ENCODE measurements at regions not wholly inside any gene's neighbourhood (a gene's known extent, or its start where the extent isn't known, plus 50 kb on each side); places are given as distances from the start of the nearest gene placed in this dataset.

GRCh38 chr22:19635644-19636043 lies 78.7 kb upstream of the SEPTIN5 start:
- Histone ChIP-seq H3K79me2 (ENCODE audit: insufficient read depth, low read length) (no peaks in the 10 kb centered on the region), H3K4me2 (ENCODE audit: low read length) (no peak overlapping the region), H3K27ac (ENCODE audit: low read depth, low read length) (no peak overlapping the region), H4K20me1 (ENCODE audit: insufficient read depth) (no peaks in the 10 kb centered on the region), H3K9me3 (ENCODE audit: control insufficient read depth in 1 of 2, insufficient read depth in 1 of 2, low read depth in 1 of 2, low read length in 2 of 2) (no peaks in the 10 kb centered on the region), H3K4me3 (replicated peaks in 1 of 2; ENCODE audit: low read depth in 1 of 2, low read length in 2 of 2) (no peak overlapping the region), H3K4me1 (ENCODE audit: control insufficient read depth in 1 of 2, insufficient read depth in 2 of 2, low read length in 2 of 2) (peaks cover 4 to 6% of the 10 kb centered on the region in 2 experiments; a peak in 2 of 4 replicates), H3K9ac (ENCODE audit: low read length) (no peak overlapping the region), H2AFZ (ENCODE audit: low read depth, low read length, poor library complexity, severe bottlenecking) (no peak overlapping the region), H3K27me3 (ENCODE audit: insufficient read depth, low read length) (no peaks in the 10 kb centered on the region), H3K9me2 (ENCODE audit: insufficient read depth) (no peaks in the 10 kb centered on the region), H3K36me3 (ENCODE audit: control insufficient read depth in 1 of 2, insufficient read depth in 2 of 2, low read length in 2 of 2) (no peaks in the 10 kb centered on the region)
- ATAC-seq (no peak), DNase-seq (ENCODE audit: low read depth, low spot score) (no peak)
- BruUV-seq (replicated peaks): no TSS peak
- ChIA-PET RAD21 (ENCODE audit: low non-redundant PET in 1 of 2, low total read pairs in 2 of 2, uncharacterized antibody in 2 of 2, unreplicated experiment in 2 of 2) (no interaction called here), CTCF (no interaction called here), POLR2A (no interaction called here)
- TF ChIP-seq CBX3 (IDR thresholded peaks at IDR 0.05; ENCODE audit: low read depth) (no peak), EGR1 (IDR thresholded peaks at IDR 0.05; ENCODE audit: low read depth) (no peak), JUND (IDR thresholded peaks at IDR 0.05) (no peak), CEBPB (IDR thresholded peaks at IDR 0.05; ENCODE audit: low read depth) (no peak), SRF (IDR thresholded peaks at IDR 0.05; ENCODE audit: low read depth) (no peak), FOSL1 (IDR thresholded peaks at IDR 0.05; ENCODE audit: low read depth) (no peak), SP1 (IDR thresholded peaks at IDR 0.05; ENCODE audit: low read depth) (no peak), RAD21 (IDR thresholded peaks at IDR 0.05; ENCODE audit: low read depth) (no peak), ZFX (IDR thresholded peaks at IDR 0.05) (no peak), ZNF274 (IDR thresholded peaks at IDR 0.05; ENCODE audit: low read depth, low read length) (no peak), EZH2 (IDR thresholded peaks at IDR 0.05) (no peak), POLR2A (IDR thresholded peaks at IDR 0.05; ENCODE audit: borderline replicate concordance, extremely low read depth, insufficient read depth, insufficient read length) (no peak), CTCF (IDR thresholded peaks at IDR 0.05 in 2 of 3, conservative IDR thresholded peaks at IDR 0.05 in 1 of 3; ENCODE audit: borderline replicate concordance in 1 of 3, insufficient read depth in 1 of 3, low read depth in 2 of 3, low read length in 2 of 3) (no peak), SIN3A (IDR thresholded peaks at IDR 0.05; ENCODE audit: low read depth) (no peak), POLR2AphosphoS5 (IDR thresholded peaks at IDR 0.05; ENCODE audit: low read depth, low read length) (no peak), ATF3 (IDR thresholded peaks at IDR 0.05) (no peak)
- TF ChIP-seq, protein P1, sequence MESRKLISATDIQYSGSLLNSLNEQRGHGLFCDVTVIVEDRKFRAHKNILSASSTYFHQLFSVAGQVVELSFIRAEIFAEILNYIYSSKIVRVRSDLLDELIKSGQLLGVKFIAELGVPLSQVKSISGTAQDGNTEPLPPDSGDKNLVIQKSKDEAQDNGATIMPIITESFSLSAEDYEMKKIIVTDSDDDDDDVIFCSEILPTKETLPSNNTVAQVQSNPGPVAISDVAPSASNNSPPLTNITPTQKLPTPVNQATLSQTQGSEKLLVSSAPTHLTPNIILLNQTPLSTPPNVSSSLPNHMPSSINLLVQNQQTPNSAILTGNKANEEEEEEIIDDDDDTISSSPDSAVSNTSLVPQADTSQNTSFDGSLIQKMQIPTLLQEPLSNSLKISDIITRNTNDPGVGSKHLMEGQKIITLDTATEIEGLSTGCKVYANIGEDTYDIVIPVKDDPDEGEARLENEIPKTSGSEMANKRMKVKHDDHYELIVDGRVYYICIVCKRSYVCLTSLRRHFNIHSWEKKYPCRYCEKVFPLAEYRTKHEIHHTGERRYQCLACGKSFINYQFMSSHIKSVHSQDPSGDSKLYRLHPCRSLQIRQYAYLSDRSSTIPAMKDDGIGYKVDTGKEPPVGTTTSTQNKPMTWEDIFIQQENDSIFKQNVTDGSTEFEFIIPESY (IDR thresholded peaks at IDR 0.05; ENCODE audit: extremely low read depth, insufficient replicate concordance, low read length): no peak
- intact Hi-C loops (cut with micrococcal nuclease): no loop called here
